GM21390 (cell line): ENCODE measurements at regions not wholly inside any gene's neighbourhood (a gene's known extent, or its start where the extent isn't known, plus 50 kb on each side); places are given as distances from the start of the nearest gene placed in this dataset.
A peak's percentile ranks its signal among the peaks of the same experiment; 100 is the strongest.
"Not testable (repeated sequence)": the region's sequence is repeated elsewhere in the genome, so short reads cannot be mapped to it uniquely, and the experiment has no call there.

Source experiments
- ATAC-seq: cut with Tn5 transposase; IDR thresholded peaks from one replicate; pipeline ENCODE4 v1.9.1; 2021; ENCODE audit not compliant: unreplicated experiment

DNA sequence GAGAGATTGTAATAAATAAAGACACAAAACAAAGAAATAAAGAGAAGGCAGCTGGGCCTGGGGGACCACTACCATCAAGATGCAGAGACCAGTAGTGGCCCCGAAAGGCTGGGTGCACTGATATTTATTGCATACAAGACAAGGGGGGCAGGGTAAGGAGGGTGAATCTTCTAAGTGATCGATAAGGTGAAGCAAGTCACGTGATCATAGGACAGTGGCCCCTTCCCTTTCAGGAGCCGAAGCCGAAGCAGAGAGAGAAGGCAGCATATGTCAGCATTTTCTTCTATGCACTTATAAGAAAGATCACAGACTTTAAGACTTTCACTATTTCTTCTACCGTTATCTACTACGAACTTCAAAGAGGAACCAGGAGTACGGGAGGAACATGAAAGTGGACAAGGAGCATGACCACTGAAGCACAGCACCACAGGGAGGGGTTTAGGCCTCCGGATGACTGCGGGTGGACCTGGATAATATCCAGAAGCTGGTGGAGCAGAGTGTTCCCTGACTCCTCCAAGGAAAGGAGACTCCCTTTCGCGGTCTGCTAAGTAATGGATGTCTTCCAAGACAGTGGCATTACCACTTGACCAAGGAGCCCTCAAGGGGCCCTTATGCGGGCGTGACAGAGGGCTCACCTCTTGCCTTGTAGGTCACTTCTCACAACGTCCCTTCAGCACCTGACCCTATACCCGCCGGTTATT, 126.4 kb downstream of the RBM46 start:
- ATAC-seq, result not testable (repeated sequence)

DNA sequence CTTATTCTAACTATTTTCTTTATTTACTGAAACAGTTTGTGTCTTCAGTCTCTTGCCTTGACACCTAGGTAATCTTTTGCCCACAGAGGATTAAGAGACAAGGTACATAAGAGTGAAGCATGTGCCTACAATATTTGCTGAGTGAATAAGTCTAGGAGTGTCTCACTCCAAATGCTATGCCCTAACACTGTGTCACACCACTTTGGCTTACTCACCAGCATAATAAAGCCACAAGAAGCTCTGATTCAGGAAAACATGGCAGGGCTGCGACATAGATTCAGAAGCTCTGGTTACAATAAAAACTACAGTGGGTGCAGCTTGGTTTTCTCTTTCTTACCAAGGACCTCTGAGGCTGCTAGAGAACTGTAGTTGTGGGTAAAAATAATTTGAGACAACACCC, 127.1 kb downstream of the RBM46 start:
- ATAC-seq, result no peak

DNA sequence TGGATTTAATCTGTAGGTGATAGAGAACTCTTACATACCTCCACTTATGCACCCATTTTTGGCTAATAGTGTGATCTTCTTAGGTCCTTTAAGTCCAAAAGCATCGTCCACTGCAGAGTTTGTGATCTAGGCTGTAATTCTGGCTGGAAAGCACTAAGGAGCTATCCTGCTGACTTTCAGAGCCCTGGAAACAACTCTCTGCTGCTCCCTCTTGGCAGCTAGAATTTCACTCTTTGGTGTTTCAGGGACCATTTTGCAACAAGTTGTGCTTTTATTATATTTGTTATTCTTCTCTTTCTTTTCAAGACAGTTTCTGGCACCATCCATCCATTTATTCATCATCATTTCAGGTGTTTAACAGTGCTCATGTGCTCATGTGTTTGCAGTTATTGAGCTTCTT, 130.0 kb downstream of the RBM46 start:
- no peak for ATAC-seq

DNA sequence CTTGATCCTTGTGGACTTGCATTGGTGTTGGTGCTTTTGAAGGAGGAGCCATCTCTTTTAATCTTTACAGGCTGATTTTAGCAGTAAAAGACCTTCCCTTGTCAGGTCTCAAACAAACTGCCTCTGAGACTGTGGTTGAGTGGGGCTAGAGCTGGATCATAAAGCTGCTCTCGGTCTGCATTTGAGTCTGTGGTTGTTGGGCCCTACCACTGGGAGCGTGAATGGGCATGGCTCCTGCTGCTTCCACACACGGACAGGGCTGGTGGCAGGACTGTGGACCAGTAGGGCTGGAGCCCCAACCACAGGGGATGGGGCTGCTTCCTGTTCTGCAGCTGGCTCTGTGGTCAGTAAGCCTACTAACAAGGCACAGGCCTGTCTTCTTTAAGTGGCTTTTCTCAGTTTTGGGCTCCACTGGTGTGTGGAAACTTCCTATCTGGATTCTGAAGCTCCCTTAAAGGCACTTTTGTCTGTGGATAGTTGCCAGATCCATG, 130.6 kb downstream of the RBM46 start:
- ATAC-seq, result no peak

GRCh38 chr4:154916068-154916467, 135.0 kb downstream of the RBM46 start:
- ATAC-seq, result no peak

DNA sequence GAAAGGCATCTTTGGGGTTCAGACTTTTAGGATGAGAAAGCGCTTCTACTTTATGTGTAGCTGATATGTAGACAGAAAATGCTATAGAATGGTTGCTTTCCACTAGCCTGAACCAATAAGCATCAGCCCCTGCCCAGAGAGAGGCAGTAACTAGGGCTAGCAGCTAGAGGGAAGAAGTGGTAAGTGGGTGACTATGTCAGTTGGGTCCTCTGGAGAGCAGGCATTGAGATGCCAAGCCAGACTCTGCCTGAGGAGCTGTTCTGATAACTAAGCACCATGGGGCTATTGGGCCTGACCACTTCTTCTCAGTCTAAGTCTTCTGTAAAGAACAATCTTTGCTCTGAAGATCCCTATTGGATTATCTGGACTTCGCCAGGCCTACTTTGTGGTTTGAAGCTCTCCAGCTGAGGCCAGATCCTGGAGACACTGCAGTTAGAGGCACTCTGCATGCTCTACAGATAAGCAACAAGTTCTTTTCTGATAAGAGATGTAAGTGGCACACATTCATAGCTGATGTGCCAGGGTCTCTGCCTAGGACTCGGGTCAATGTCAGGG, 146.1 kb downstream of the RBM46 start:
- no peak for ATAC-seq

DNA sequence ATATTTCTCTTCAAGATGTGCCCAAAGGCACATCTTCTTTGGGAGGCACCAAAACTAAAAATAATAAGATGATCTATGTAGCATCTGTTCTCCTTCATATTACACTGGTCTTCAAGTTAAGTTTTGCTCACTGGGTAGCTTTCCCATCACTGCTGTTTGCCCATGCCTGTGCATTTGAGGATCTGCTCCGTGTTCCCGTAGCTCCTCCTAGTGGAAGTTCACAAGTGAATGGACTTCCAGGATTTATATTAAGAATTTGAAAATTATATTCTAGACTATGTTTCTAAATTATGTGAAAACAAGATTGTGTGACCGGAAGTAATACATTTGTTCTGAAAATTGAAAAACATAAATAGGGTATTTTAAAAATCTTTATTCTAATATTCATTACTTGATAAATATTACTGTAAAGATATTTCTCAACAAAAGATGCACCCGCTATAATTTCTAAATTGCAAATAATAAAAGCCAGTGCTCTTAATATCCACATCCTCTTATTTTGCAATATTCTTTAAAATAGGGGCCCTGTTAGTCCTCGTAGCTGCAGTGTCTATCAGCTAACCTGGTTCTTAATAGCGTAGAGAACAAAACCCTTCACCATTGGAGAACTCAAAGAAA, 147.7 kb downstream of the RBM46 start:
- no peak for ATAC-seq

DNA sequence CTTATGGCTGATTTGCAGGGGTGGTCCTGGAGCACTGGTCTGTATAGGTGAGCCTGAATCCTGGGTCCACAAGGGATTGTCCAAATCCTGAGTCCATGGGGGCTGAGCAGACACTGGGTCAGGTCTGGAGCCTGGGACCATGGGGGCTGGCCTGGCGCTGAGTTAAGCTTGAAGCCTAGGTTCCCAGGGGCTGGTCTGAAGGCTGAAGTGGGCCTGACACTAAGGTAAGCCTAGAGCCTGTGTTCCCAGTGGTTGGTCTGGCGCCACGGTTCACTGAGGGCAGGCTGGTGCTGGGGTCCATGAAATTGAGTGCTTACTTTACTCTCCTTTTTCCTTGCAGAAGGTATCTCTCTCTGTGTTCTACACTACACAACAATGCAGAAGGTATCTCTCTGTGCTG, 155.8 kb downstream of the RBM46 start:
- no peak for ATAC-seq

GRCh38 chr4:154939851-154940250, 158.8 kb downstream of the RBM46 start:
- ATAC-seq, result no peak

DNA sequence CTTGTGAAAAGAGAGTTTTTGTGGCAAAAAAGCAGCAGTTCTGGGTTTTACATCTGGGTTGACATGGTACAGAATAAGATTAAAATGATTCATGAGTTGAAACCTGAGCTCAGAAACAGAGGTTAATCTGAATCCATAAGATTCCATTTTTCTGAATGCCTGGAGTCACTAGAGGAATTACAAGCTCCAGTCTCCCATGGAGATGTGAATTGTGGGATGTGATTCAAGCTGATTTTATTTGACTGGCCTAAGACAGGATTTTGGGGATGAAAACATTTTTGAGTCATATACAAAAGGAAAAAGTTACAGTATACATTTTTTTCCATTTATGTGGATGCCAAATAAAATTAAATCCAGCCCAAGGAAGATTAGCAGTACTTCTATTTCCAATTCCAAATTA, 161.1 kb downstream of the RBM46 start:
- ATAC-seq, result no peak

DNA sequence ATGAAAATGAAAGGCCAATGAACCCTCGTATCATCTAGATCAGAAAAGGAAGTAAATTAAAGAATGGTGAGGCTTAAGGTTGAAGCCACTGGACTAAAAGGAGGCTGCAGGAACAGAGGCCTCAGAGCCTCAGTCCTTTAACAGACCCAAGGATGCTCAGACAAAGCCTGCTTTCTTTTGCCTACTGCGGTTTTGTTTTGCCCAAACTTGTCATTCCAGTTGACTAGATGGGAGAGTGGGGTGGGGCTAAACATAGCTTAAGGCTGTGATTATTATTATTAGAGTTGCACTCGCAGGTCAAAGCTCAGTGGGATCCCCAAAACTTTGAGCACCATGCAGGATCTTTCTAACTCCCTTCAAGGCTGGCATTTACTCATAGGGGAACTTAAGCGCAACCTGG, 163.9 kb downstream of the RBM46 start:
- no peak for ATAC-seq

DNA sequence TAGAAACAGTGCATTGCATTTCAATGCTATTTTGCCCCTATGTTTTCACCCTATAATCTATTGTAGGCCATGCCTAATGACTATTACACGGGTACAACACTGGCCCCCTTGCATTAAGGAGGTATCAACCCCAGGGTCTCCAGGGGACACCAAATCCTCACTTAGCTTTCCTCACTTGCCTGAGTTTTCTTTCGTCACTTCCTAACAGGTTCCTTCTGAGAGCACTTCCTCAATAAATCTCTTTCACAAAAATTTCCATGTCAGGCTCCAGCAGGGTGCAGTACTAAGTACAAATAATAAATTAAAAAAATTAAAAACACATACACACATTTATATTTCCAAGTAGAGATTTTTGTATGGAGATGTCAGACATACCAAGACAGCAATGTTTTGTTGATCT, 165.0 kb downstream of the RBM46 start:
- no peak for ATAC-seq

DNA sequence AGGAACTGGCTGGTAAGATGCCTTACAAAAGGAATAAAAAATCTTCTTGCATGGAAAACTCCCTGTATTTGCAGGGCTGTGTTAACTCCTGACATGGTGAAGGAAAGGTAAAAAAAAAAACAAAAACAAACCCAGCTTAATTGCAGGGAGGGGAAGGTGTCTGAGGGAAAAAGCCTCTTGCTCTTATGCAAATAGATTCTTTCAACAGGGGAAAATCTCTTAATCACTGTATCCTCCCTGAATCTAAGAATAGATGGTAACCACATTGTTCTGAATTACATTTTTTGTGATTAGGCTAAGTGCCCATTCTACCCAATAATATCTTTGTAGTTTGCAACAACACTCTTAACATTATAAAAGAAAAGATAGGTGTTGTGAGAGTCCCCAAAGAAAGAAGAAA, 172.6 kb downstream of the RBM46 start:
- no peak for ATAC-seq

DNA sequence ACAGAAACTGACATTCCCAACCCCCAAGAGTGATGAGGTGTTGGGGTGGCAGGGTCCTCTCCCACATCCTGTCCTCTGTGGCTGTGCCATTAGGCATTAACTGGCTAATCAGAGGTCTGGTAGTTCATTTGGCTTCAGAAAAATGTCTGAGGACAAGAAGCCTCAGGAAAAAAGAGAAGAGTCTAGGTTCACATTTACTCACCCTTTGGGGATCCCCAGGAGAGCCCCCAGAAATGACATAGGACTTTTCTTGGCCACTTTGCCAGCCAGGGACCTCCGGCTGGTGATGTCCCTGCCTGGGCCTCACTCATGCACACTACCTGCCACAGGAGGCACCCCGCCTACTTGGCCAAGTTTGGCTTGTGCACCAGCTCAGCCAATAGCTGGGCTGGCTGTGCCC, 173.0 kb downstream of the RBM46 start:
- no peak for ATAC-seq

GRCh38 chr4:154958121-154958520, 177.0 kb downstream of the RBM46 start:
- no peak for ATAC-seq

GRCh38 chr4:154958621-154959358, 177.7 kb downstream of the RBM46 start:
- ATAC-seq, result no peak

DNA sequence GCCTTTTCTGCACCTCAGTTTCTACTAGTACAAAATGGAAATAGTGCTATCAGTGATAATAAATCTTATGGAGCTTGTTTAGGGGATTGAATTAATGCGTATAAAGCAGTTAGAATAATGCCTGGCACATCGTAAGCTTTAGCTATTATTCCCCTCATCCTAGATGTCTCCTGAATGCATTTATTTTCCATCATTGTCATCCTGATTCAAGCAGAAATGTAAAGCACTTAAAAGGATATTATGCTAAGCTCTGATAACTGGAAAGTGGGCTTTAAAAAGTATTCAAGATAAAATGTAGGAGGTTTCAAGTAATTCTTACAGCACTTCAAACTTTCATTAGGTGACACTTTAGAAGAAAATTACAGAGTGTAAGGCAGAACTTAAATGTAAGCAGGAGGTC, 178.7 kb downstream of the RBM46 start:
- no peak for ATAC-seq

- peak; percentile 47 for ATAC-seq
Measured at GRCh38 chr4:154960476-154960875, 179.4 kb downstream of the RBM46 start.

- ATAC-seq, result peak; percentile 93
Measured at GRCh38 chr4:154961263-154961662, 180.2 kb downstream of the RBM46 start.

GRCh38 chr4:154973244-154974035, 192.4 kb downstream of the RBM46 start:
- ATAC-seq, result no peak

- no peak for ATAC-seq
Measured at GRCh38 chr4:154977228-154977627, 196.2 kb downstream of the RBM46 start.
